Smooth muscle cell (in vitro differentiated cells): ENCODE measurements at regions not wholly inside any gene's neighbourhood (a gene's known extent, or its start where the extent isn't known, plus 50 kb on each side); places are given as distances from the start of the nearest gene placed in this dataset.

ENCODE experiments used
- DNase-seq: peaks from one replicate; lab custom pipeline; 2025; ENCODE audit not compliant: unreplicated experiment; lab: John Stamatoyannopoulos, UW
- H2AFZ ChIP-seq: fragments of 200-600 bp; sonication (generic); 2 replicates; pipeline ENCODE4 v1.6.0; 2016; ENCODE audit warnings: antibody characterized with exemption, low read depth, mild to moderate bottlenecking
- H3F3A ChIP-seq: fragments of 200-600 bp; sonication (generic); 2 replicates; pipeline ENCODE4 v1.6.0; 2017; ENCODE audit warnings: antibody characterized with exemption, low read depth
- H3K27ac ChIP-seq: fragments of 200-600 bp; sonication (generic); 2 replicates; pipeline ENCODE4 v1.5.1; 2016; ENCODE audit warnings: low read depth, mild to moderate bottlenecking
- H3K27me3 ChIP-seq: fragments of 200-600 bp; sonication (generic); 2 replicates; pipeline ENCODE4 v1.6.1; 2016; ENCODE audit warnings: low read depth, mild to moderate bottlenecking
- H3K36me3 ChIP-seq: fragments of 200-600 bp; sonication (generic); 2 replicates; pipeline ENCODE4 v1.5.1; 2016; ENCODE audit warnings: low read depth
- H3K4me1 ChIP-seq: fragments of 200-600 bp; sonication (generic); 2 replicates; pipeline ENCODE4 v1.5.1; 2016; ENCODE audit warnings: low read depth
- H3K4me2 ChIP-seq: fragments of 200-600 bp; sonication (generic); 2 replicates; pipeline ENCODE4 v1.6.0; 2016; ENCODE audit warnings: mild to moderate bottlenecking
- H3K4me3 ChIP-seq: fragments of 200-600 bp; sonication (generic); 2 replicates; pipeline ENCODE4 v1.5.1; 2016; ENCODE audit warnings: mild to moderate bottlenecking
- H3K79me2 ChIP-seq: fragments of 200-600 bp; sonication (generic); 2 replicates; pipeline ENCODE4 v1.6.0; 2016; ENCODE audit warnings: low read depth, mild to moderate bottlenecking
- H3K9ac ChIP-seq: fragments of 200-600 bp; sonication (generic); 2 replicates; pipeline ENCODE4 v1.6.0; 2016; ENCODE audit warnings: low read depth
- H3K9me3 ChIP-seq: fragments of 200-600 bp; sonication (generic); replicated peaks from 2 replicates; pipeline ENCODE4 v1.5.1; 2016; ENCODE audit warnings: low read depth
- H4K20me1 ChIP-seq: fragments of 200-600 bp; sonication (generic); 2 replicates; pipeline ENCODE4 v1.6.0; 2016; ENCODE audit warnings: low read depth
- WGBS: methylation state at CpG from one replicate; pipeline ENCODE4 v1.1.7; 2016; ENCODE audit warnings: low lambda C conversion rate; 5-methylcytosine and 5-hydroxymethylcytosine counted together
- TF ChIP-seq, protein P1 (sequence below): fragments of 200-600 bp; sonication (generic); IDR thresholded peaks from 2 replicates; pipeline ENCODE4 v1.5.1; 2017; ENCODE audit warnings: borderline replicate concordance, mild to moderate bottlenecking, antibody characterized with exemption; ENCODE audit not compliant: insufficient read depth, poor library complexity, severe bottlenecking

DNA sequence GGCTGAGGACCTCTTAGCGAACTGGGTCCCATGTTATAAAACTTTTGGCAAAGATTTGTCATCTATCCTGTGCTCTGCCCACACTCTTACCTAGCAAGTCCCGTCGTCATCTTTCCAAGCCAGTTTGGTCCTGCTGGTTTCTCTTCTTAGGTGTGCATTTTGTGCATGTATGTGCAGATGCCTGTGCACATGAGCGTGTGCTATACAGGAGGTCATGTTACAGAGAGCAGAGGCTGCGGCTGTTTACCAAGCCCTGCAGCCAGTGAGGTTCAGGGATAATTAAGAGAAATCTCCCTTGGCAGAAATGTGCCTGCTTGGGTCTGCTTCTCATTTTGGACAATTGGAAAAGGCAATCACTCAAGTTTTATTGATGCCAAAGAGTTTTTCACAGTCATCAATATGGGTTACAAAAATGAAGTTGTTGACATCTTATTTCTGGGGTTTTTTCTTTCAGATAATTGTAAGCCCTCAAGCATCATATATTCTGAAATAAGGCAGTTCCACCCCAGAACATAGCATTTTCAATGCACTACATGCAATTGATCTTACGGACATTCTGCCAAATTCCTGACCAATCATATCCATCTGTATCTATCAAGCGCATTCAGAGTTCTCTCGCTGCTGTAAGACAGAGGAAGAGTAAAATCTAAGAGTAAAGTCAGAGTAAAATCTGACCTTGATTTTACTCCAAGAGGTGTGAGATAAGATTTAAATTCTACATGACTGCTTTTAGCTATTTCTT lies 361.4 kb upstream of the ZNF32 start:
- Histone ChIP-seq H3K36me3 (no peaks in the 10 kb centered on the region), H3K4me3 (no peak overlapping the region), H3K79me2 (no peaks in the 10 kb centered on the region), H3K9me3 (no peaks in the 10 kb centered on the region), H3K27me3 (peaks cover 6% of the 10 kb centered on the region), H3K4me1 (no peaks in the 10 kb centered on the region), H3F3A (no peaks in the 10 kb centered on the region), H4K20me1 (no peaks in the 10 kb centered on the region), H2AFZ (no peak overlapping the region), H3K9ac (no peak overlapping the region), H3K4me2 (no peak overlapping the region), H3K27ac (no peak overlapping the region)
- WGBS, result 93% methylated on average over 8 of the region's 8 CpGs
- TF ChIP-seq, protein P1, sequence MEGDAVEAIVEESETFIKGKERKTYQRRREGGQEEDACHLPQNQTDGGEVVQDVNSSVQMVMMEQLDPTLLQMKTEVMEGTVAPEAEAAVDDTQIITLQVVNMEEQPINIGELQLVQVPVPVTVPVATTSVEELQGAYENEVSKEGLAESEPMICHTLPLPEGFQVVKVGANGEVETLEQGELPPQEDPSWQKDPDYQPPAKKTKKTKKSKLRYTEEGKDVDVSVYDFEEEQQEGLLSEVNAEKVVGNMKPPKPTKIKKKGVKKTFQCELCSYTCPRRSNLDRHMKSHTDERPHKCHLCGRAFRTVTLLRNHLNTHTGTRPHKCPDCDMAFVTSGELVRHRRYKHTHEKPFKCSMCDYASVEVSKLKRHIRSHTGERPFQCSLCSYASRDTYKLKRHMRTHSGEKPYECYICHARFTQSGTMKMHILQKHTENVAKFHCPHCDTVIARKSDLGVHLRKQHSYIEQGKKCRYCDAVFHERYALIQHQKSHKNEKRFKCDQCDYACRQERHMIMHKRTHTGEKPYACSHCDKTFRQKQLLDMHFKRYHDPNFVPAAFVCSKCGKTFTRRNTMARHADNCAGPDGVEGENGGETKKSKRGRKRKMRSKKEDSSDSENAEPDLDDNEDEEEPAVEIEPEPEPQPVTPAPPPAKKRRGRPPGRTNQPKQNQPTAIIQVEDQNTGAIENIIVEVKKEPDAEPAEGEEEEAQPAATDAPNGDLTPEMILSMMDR, result no peak
- DNase-seq, result no peak

- Histone ChIP-seq H3K4me1 (no peaks in the 10 kb centered on the region), H3K36me3 (no peaks in the 10 kb centered on the region), H3K4me3 (no peak overlapping the region), H3K79me2 (no peaks in the 10 kb centered on the region), H3K9me3 (no peaks in the 10 kb centered on the region), H3F3A (no peaks in the 10 kb centered on the region), H2AFZ (no peak overlapping the region), H3K27ac (peak overlapping the region; percentile 58), H3K27me3 (peaks cover 6% of the 10 kb centered on the region), H4K20me1 (no peaks in the 10 kb centered on the region), H3K9ac (peak overlapping the region; percentile 28), H3K4me2 (no peak overlapping the region)
- 78% methylated on average over 11 of the region's 11 CpGs for WGBS
- DNase-seq, result no peak
- TF ChIP-seq, protein P1, result no peak
Observed at GRCh38 chr10:44008917-44009709, 360.4 kb upstream of the ZNF32 start.

- no peaks in the 10 kb centered on the region for H3K79me2 ChIP-seq
- no peaks in the 10 kb centered on the region for H3K9me3 ChIP-seq
- peak overlapping the region; percentile 58 for H3K27ac ChIP-seq
- H3K9ac ChIP-seq, result peak overlapping the region; percentile 28
- no peak overlapping the region for H2AFZ ChIP-seq
- H3K4me3 ChIP-seq, result no peak overlapping the region
- DNase-seq, result no peak
- H3K4me2 ChIP-seq, result no peak overlapping the region
- no peaks in the 10 kb centered on the region for H4K20me1 ChIP-seq
- H3K36me3 ChIP-seq, result no peaks in the 10 kb centered on the region
- H3F3A ChIP-seq, result no peaks in the 10 kb centered on the region
- TF ChIP-seq, protein P1, result no peak
- H3K4me1 ChIP-seq, result no peaks in the 10 kb centered on the region
- 69% methylated on average over 10 of the region's 10 CpGs for WGBS
- H3K27me3 ChIP-seq, result peaks cover 6% of the 10 kb centered on the region
Observed at GRCh38 chr10:44008270-44008916, 359.7 kb upstream of the ZNF32 start.
